Heart right ventricle (tissue), 16 donors: ENCODE measurements at regions not wholly inside any gene's neighbourhood (a gene's known extent, or its start where the extent isn't known, plus 50 kb on each side); places are given as distances from the start of the nearest gene placed in this dataset.
A peak's percentile ranks its signal among the peaks of the same experiment; 100 is the strongest.

ENCODE experiments used
- ATAC-seq, 8 donors: fragments of 200-7000 bp; cut with Tn5 transposase; one replicate each; pipeline ENCODE4 v1.9.1; 2020; ENCODE audit warnings: mild to moderate bottlenecking in 8 of 8, moderate library complexity in 8 of 8, moderate number of reproducible peaks in 1 of 8
- DNase-seq, 2 donors: peaks; one replicate each; pipeline ENCODE4 v3.0.0-alpha.2; 2020
- H3K27ac ChIP-seq, 10 donors: fragments of 200-600 bp; sonication (generic) in 2 of 10; one replicate each; pipeline versions ENCODE4 v1.5.0 to v1.8.0; 2020 to 2022; ENCODE audit warnings: mild to moderate bottlenecking in 3 of 10
- H3K27me3 ChIP-seq, 7 donors: fragments of 200-600 bp; one replicate each; pipeline ENCODE4 v1.8.0; 2021 to 2022; ENCODE audit warnings: mild to moderate bottlenecking in 2 of 7
- H3K36me3 ChIP-seq, 9 donors: fragments of 200-600 bp; sonication (generic) in 1 of 9; one replicate each; pipeline versions ENCODE4 v1.5.0 to v1.8.0; 2020 to 2022; ENCODE audit warnings: mild to moderate bottlenecking in 2 of 9
- H3K4me1 ChIP-seq, 9 donors: fragments of 200-600 bp; sonication (generic) in 1 of 9; one replicate each; pipeline versions ENCODE4 v1.5.0 to v1.8.0; 2020 to 2022; ENCODE audit warnings: mild to moderate bottlenecking in 4 of 9
- H3K4me3 ChIP-seq, 10 donors: fragments of 200-600 bp; sonication (generic) in 2 of 10; one replicate each; pipeline versions ENCODE4 v1.5.0 to v1.8.0; 2020 to 2022; ENCODE audit warnings: mild to moderate bottlenecking in 7 of 10, moderate library complexity in 2 of 10
- H3K9me3 ChIP-seq, 11 donors: fragments of 200-600 bp in 10 of 11; sonication (generic) in 2 of 11; one replicate each; pipeline versions ENCODE4 v1.5.0 to v1.8.0; 2013 to 2022; ENCODE audit warnings: mild to moderate bottlenecking in 2 of 11, control low read depth in 1 of 11, moderate library complexity in 1 of 11
- CTCF ChIP-seq, 9 donors: fragments of 200-600 bp; sonication (generic) in 2 of 9; IDR thresholded peaks; one replicate each; pipeline versions ENCODE4 v1.5.0 to v1.8.0; 2021 to 2022; ENCODE audit warnings: antibody characterized with exemption in 9 of 9, mild to moderate bottlenecking in 5 of 9, moderate library complexity in 1 of 9
- WGBS, 2 donors: extraction: QIAGEN DNeasy Blood & Tissue Kit; methylation state at CpG; one replicate each; pipeline ENCODE4 v1.1.7; 2013; ENCODE audit warnings: inconsistent platforms in 1 of 2; 5-methylcytosine and 5-hydroxymethylcytosine counted together
- intact Hi-C, 10 donors: fragments of 100-400 bp; cut with DNase I; formaldehyde crosslinking; loops; one replicate each; pipeline versions ENCODE4 v1.11.1 to v1.14.2; 2022
- donor health status: Arrhythmogenic right ventricular cardiomyopathy.
- donor health status: ischemic (EF 13 %, LVEDD 7.1; RV severe dilation, severe dysfunction).
- donor health status: healthy with polysubstance abuse.
- donor health status: DM: no; HTN: yes; CAD: no.
- donor health status: DM: no; HTN: no; CAD: no.
- donor health status: ischemic (EF 25% LVEDD 6.9; RV normal size, moderate dysfunction).
- donor health status: ischemic (EF 25% LVEDD 5.7; RV mildly dilated, moderate dysfunction).
- donor health status: healthy.
- donor health status: DM: yes; HTN: yes; CAD: no.
- donor health status: Ischemic cardiomyopathy.
- donor health status: ischemic (EF 35%, LVEDD 5.7; RV mildly dilated, moderate dysfunction).
- donor health status: nonischemic (EF 11% LVEDD 7.7; RV severe dilation, severe dysfunction).
- donor health status: DM: yes; HTN: yes; CAD: no.
- donor health status: PGD.
- donor health status: ischemic (EF 29% LVEDD 5.4; RV normal size, mild dysfunction).
- donor health status: nonischemic (EF 23%, LVEDD 6.1; RV moderate dilation, normal function).

GRCh38 chr2:129281791-129282530 lies 697.5 kb upstream of the RAB6C start:
- peaks cover 0 to 28% (median 0%) of the 10 kb centered on the region in 11 donors for H3K9me3 ChIP-seq
- TF ChIP-seq CTCF (IDR thresholded peaks at IDR 0.05), result no peak
- H3K27me3 ChIP-seq, result peaks cover 0 to 5% (median 0%) of the 10 kb centered on the region in 7 donors
- no peaks in the 10 kb centered on the region for H3K4me1 ChIP-seq
- intact Hi-C loops, result no loop called here
- 44 to 45% methylated on average over 5 of the region's 5 CpGs for WGBS, 2 donors
- ATAC-seq (no peak), DNase-seq (no peak)
- no peak overlapping the region for H3K4me3 ChIP-seq
- no peaks in the 10 kb centered on the region for H3K36me3 ChIP-seq
- H3K27ac ChIP-seq, result no peak overlapping the region

- H3K9me3 ChIP-seq, result peaks cover 0 to 20% (median 0%) of the 10 kb centered on the region in 11 donors
- H3K27ac ChIP-seq, result no peak overlapping the region
- no peak overlapping the region for H3K4me3 ChIP-seq
- intact Hi-C loops, result no loop called here
- peaks cover 0 to 5% (median 0%) of the 10 kb centered on the region in 7 donors for H3K27me3 ChIP-seq
- no peaks in the 10 kb centered on the region for H3K36me3 ChIP-seq
- DNase-seq, result no peak
- no peak for TF ChIP-seq CTCF (IDR thresholded peaks at IDR 0.05)
- ATAC-seq, result no peak
- no peaks in the 10 kb centered on the region for H3K4me1 ChIP-seq
These were observed 694.5 kb upstream of the RAB6C start for GRCh38 chr2:129285012-129285411.

- Histone ChIP-seq H3K4me3 (no peak overlapping the region), H3K4me1 (peaks cover 0 to 14% (median 7%) of the 10 kb centered on the region in 9 donors), H3K9me3 (peaks cover 0 to 7% (median 0%) of the 10 kb centered on the region in 11 donors), H3K27ac (no peak overlapping the region), H3K27me3 (no peaks in the 10 kb centered on the region), H3K36me3 (no peaks in the 10 kb centered on the region)
- 0 to 56% methylated on average over 1 of the region's 1 CpG for WGBS, 2 donors
- DNase-seq, result no peak
- intact Hi-C loops, result no loop called here
- no peak for TF ChIP-seq CTCF (IDR thresholded peaks at IDR 0.05)
- no peak for ATAC-seq
These were observed 686.1 kb upstream of the RAB6C start for GRCh38 chr2:129293326-129293725.

GRCh38 chr2:129296396-129296795 lies 683.1 kb upstream of the RAB6C start:
- Histone ChIP-seq H3K27ac (peak overlapping the region in 1 of 10 donors; percentile 9), H3K4me1 (peaks cover 0 to 17% (median 11%) of the 10 kb centered on the region in 9 donors), H3K36me3 (no peaks in the 10 kb centered on the region), H3K27me3 (no peaks in the 10 kb centered on the region), H3K4me3 (no peak overlapping the region), H3K9me3 (peaks cover 0 to 7% (median 0%) of the 10 kb centered on the region in 11 donors)
- TF ChIP-seq CTCF (IDR thresholded peaks at IDR 0.05), result no peak
- intact Hi-C loops, result no loop called here
- DNase-seq (no peak), ATAC-seq (peak in 5 of 8 donors; percentile 12 to 44 (median 13))
- 74 to 86% methylated on average over 4 of the region's 4 CpGs for WGBS, 2 donors
